ENCODE measurements at regions not wholly inside any gene's neighbourhood (a gene's known extent, or its start where the extent isn't known, plus 50 kb on each side); places are given as distances from the start of the nearest gene placed in this dataset.

- no peak for DNase-seq (ENCODE audit: low spot score)
- no peak for TF ChIP-seq CTCF (IDR thresholded peaks at IDR 0.05)
- H3K27me3 ChIP-seq, result no peaks in the 10 kb centered on the region
- H3K4me3 ChIP-seq, result no peak overlapping the region
- no peaks in the 10 kb centered on the region for H3K4me1 ChIP-seq
- no peak overlapping the region for H3K27ac ChIP-seq
- H3K9me3 ChIP-seq, result no peaks in the 10 kb centered on the region
- no peaks in the 10 kb centered on the region for H3K36me3 ChIP-seq
Measured at GRCh38 chr12:82174383-82174782, 183.8 kb downstream of the CCDC59 start.

GRCh38 chr12:82149045-82149444, 209.1 kb downstream of the CCDC59 start:
- TF ChIP-seq CTCF (IDR thresholded peaks at IDR 0.05), result no peak
- Histone ChIP-seq H3K27me3 (no peaks in the 10 kb centered on the region), H3K4me1 (no peaks in the 10 kb centered on the region), H3K27ac (no peak overlapping the region), H3K36me3 (no peaks in the 10 kb centered on the region), H3K9me3 (no peaks in the 10 kb centered on the region), H3K4me3 (no peak overlapping the region)
- DNase-seq (ENCODE audit: low spot score), result no peak

GRCh38 chr12:82146740-82147139, 211.4 kb downstream of the CCDC59 start:
- H3K27me3 ChIP-seq, result no peaks in the 10 kb centered on the region
- no peaks in the 10 kb centered on the region for H3K36me3 ChIP-seq
- H3K4me1 ChIP-seq, result no peaks in the 10 kb centered on the region
- no peak for TF ChIP-seq CTCF (IDR thresholded peaks at IDR 0.05)
- no peaks in the 10 kb centered on the region for H3K9me3 ChIP-seq
- no peak overlapping the region for H3K27ac ChIP-seq
- H3K4me3 ChIP-seq, result no peak overlapping the region
- DNase-seq (ENCODE audit: low spot score), result no peak

GRCh38 chr12:82144505-82144904, 213.7 kb downstream of the CCDC59 start:
- Histone ChIP-seq H3K27ac (no peak overlapping the region), H3K36me3 (no peaks in the 10 kb centered on the region), H3K4me3 (no peak overlapping the region), H3K27me3 (no peaks in the 10 kb centered on the region), H3K9me3 (no peaks in the 10 kb centered on the region), H3K4me1 (no peaks in the 10 kb centered on the region)
- no peak for DNase-seq (ENCODE audit: low spot score)
- no peak for TF ChIP-seq CTCF (IDR thresholded peaks at IDR 0.05)

- no peak overlapping the region for H3K27ac ChIP-seq
- H3K9me3 ChIP-seq, result peaks cover 0 to 2% of the 10 kb centered on the region in 2 donors
- no peaks in the 10 kb centered on the region for H3K4me1 ChIP-seq
- DNase-seq (ENCODE audit: low spot score), result no peak
- no peaks in the 10 kb centered on the region for H3K36me3 ChIP-seq
- no peaks in the 10 kb centered on the region for H3K27me3 ChIP-seq
- TF ChIP-seq CTCF (IDR thresholded peaks at IDR 0.05), result no peak
- no peak overlapping the region for H3K4me3 ChIP-seq
Measured at GRCh38 chr12:82132390-82132789, 225.8 kb downstream of the CCDC59 start.

GRCh38 chr12:82130762-82131161, 227.4 kb downstream of the CCDC59 start:
- H3K4me3 ChIP-seq, result no peak overlapping the region
- H3K9me3 ChIP-seq, result peaks cover 0 to 8% of the 10 kb centered on the region in 2 donors
- H3K36me3 ChIP-seq, result no peaks in the 10 kb centered on the region
- H3K4me1 ChIP-seq, result no peaks in the 10 kb centered on the region
- no peak for DNase-seq (ENCODE audit: low spot score)
- no peak for TF ChIP-seq CTCF (IDR thresholded peaks at IDR 0.05)
- no peaks in the 10 kb centered on the region for H3K27me3 ChIP-seq
- H3K27ac ChIP-seq, result no peak overlapping the region

Measured in right atrium auricular region (tissue), 2 donors.